GM18502 (cell line): ENCODE measurements at regions not wholly inside any gene's neighbourhood (a gene's known extent, or its start where the extent isn't known, plus 50 kb on each side); places are given as distances from the start of the nearest gene placed in this dataset.
"Not testable (repeated sequence)": the region's sequence is repeated elsewhere in the genome, so short reads cannot be mapped to it uniquely, and the experiment has no call there.

ENCODE experiments used
- ATAC-seq: cut with Tn5 transposase; IDR thresholded peaks from one replicate; pipeline ENCODE4 v1.9.1; 2021; ENCODE audit warnings: mild to moderate bottlenecking; ENCODE audit not compliant: unreplicated experiment, poor library complexity

- ATAC-seq, result not testable (repeated sequence)
Observed at GRCh38 chr6:58059701-58060100, 742.3 kb downstream of the PRIM2 start.

DNA sequence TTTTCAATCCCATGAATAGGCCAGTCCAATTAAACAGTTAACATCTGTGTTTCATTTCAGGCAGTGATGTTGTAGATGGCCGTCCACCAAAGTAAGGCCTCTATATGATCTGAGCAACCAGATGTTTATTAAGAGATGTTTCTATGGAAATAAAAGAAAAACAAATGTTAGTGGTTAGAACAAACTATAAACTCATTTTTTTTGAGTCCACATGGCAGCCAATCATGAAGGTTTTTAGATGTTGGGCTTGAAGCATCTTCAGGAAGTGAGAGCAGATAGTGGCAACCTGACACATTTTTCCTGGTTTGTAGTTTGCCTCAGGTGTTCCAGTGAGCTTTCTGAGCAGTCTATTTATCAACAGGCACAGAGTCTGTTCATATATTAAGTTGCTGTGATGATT, 746.1 kb downstream of the PRIM2 start:
- not testable (repeated sequence) for ATAC-seq

DNA sequence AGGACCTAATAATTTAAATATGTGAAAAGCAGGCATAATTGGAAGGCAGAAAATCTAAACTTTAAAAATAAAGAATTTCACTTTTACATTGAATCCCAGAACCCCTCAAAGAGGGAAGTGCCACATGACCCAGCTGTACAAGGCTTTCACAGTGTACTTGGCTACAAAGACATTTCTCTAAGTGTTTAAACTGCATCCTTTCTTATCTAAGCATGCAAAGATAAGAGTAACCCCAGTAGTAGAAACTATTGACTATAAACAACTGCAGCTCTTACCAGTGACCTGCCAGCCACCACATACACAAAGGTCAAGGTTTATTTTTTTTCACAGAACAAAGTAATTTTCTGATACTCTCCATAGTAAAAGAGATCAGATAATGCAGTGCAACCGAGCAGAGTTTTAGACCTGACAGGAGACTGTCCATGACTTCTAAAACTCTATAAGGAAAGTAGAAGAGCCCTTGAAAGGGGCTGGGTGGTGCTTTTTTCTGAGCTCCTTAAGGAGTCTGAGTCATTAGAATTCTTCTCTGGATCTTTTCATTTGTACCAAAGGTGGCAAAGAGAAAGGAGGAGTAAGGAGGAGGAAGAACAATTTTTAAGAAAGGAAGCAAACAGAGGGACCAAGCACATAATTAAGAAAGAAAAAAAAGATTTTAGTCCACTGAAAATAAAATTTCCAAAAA, 750.6 kb downstream of the PRIM2 start:
- ATAC-seq, result not testable (repeated sequence)

GRCh38 chr6:58073263-58073662, 755.8 kb downstream of the PRIM2 start:
- ATAC-seq, result no peak

GRCh38 chr6:58090067-58090466, 772.6 kb downstream of the PRIM2 start:
- not testable (repeated sequence) for ATAC-seq

- ATAC-seq, result not testable (repeated sequence)
Observed at GRCh38 chr6:58097251-58097650, 779.8 kb downstream of the PRIM2 start.

GRCh38 chr6:58113960-58114359, 796.5 kb downstream of the PRIM2 start:
- ATAC-seq, result no peak

DNA sequence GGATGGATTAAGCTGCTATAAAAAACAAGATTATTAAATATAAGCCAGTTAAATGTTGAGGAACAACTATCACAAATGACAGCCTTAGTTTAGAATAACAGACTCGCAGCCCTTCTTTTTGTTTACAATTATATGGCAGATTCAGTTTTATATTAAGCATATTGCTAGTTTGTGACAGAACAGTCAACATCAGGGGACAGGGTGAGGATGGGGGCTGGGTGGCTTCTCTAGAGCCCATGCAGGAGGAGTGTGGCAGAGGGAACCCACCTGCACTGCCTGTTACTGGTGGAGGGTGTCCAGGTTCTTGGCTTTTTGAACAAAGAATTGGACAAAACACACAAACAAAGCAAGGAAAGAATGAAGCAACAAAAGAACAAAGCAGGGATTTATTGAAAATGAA, 799.7 kb downstream of the PRIM2 start:
- not testable (repeated sequence) for ATAC-seq

GRCh38 chr6:58121616-58122015, 804.2 kb downstream of the PRIM2 start:
- not testable (repeated sequence) for ATAC-seq

DNA sequence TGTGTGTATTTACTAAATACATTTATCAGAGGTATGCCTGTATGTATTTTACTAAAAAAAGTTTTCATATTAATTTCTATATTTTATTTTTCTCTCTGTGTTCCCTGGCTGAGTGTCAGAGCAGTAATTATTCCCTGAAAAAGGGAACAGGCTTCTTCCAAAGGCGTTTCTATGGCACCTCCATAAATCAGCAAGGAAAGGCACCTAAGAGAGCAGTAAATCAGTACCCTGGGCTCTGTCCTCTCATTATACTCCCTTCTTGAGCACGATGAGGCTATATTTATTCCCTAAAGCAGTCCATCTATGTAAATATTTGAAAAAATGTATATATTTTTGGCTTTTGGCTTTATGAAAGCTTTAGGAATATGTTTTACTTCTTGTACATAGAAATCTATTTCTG, 806.3 kb downstream of the PRIM2 start:
- ATAC-seq, result not testable (repeated sequence)

- not testable (repeated sequence) for ATAC-seq
Observed at GRCh38 chr6:58128549-58128948, 811.1 kb downstream of the PRIM2 start.

- not testable (repeated sequence) for ATAC-seq
Observed at GRCh38 chr6:58129098-58129497, 811.7 kb downstream of the PRIM2 start.

- ATAC-seq, result not testable (repeated sequence)
Observed at GRCh38 chr6:58139746-58140145, 822.3 kb downstream of the PRIM2 start.

DNA sequence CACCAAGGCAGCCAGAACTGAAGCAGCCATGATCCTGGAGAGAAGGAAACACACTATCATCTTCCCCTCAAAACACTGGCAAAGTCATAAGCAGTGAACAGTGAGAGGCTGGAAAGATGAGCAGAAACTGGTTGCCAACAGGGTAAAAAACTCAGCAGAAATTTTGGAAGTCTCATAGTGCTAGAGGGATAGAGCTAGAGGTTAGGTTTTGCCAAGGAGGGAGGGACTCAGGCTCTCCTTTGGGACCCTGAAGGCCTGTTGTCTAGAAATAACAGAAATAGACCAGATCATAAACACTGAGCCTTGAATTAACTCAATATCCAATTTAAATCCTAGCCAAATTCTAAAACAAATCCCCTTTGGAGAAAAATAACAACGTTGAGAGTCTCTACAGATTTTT, 853.6 kb downstream of the PRIM2 start:
- not testable (repeated sequence) for ATAC-seq

DNA sequence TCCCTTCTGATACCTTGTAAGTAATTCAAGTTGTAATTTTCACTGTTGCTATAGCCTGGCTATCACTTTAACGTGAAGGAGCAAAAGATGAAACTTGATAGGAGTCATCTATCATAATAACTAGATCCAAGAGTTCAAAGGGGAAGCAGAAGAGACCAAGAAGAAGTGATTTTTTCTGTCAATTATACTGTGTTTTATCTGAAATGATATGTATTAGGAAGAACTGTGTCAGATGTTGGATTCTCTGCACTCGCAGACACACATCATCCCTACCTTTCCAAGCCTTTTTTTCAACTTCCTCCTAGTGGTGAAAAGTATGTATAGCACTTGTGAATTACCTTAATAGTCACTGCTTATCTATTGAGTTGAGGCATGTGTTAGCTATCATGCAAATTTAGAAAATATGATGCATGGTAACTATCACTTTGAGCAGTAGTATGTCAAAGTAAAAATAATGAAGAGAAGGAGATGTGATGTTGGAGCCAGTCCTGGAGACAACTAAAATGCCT, 864.2 kb downstream of the PRIM2 start:
- ATAC-seq, result peak; percentile 65

DNA sequence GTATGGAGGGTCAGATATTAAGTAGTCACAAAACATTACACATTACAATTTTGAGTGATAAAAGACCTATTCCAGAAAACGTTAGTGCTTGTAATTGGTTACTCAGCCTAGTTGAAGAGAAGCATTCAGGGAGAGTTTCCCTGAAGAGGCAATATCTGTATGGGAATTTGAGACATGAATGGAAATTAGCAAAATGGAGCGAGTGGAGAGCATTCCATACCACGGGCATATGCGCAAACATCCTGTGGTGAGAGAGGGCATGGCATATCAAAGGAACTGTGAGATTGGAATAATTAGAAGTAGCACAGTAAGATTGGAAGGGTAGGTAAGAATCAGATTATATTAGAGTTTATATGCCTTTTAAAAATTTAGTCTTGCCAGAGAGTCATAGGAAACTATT, 867.9 kb downstream of the PRIM2 start:
- ATAC-seq, result not testable (repeated sequence)

DNA sequence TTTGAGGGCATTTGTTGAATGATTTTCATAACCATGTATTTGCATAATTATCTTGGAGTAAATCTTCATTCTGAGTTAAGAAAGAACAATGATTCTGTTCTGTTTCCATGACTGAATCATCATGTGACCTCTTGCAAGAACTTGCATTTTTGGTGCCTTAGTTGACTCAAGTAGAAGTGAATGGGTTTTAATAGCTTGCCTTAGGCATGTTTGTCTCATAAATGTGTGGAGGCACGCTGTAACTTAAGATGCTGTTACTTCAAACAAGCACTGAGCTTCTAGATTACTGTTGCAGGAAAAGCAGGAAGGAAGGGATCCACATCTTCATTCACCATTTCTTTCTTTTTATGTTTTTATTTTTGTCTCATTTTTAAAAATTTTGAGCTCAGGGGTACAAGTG, 875.8 kb downstream of the PRIM2 start:
- ATAC-seq, result not testable (repeated sequence)

DNA sequence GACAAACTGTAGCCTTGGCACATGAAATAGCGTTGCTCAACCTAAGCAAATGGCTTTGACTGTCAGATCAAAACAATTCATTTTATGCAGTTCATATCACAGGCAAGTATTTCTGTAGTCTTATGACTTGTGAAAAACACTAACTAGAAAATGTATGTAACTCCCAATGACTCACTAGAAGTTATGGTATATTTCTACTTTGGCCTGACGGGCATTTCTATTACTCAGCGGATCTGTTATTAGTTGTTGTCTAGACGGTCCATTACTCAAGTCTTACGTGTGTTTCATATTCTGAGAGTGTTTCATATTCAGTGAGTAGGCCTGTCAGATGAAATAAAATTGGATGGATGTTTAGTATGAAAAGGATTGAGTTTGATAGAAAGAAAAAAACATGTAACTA, 880.9 kb downstream of the PRIM2 start:
- no peak for ATAC-seq

DNA sequence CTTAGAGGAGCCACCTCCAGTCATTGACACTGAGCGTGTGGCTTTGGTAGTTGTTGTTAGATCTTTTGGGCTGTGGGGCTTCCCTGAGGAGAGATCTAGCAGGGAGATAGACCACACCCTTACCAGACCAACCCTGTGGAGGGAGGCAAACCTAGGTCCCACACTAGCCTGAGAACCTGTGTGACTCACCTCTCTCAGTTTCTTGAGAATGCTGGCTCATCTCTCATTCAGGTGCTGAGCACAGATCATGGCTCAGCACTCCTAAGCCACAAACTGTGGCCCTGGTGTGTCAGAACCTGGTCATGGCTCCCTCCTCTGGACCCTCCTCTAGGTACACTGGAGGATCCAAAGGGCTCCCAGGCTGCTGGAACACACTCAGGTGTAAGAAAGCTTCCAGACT, 919.7 kb downstream of the PRIM2 start:
- not testable (repeated sequence) for ATAC-seq

- ATAC-seq, result not testable (repeated sequence)
Observed at GRCh38 chr6:58238421-58238820, 921.0 kb downstream of the PRIM2 start.

DNA sequence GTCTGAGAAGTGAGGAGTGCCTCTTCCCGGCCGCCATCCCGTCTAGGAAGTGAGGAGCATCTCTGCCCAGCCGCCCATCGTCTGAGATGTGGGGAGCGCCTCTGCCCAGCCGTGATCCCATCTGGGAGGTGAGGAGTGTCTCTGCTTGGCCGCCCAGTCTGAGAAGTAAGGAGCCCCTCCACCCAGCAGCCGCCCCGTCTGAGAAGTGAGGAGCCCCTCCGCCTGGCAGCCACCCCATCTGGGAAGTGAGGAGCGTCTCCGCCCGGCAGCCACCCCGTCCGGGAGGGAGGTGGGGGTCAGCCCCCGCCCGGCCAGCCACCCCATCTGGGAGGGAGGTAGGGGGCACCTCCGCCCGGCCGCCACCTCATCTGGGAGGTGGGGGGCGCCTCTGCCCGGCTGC, 940.2 kb downstream of the PRIM2 start:
- not testable (repeated sequence) for ATAC-seq

DNA sequence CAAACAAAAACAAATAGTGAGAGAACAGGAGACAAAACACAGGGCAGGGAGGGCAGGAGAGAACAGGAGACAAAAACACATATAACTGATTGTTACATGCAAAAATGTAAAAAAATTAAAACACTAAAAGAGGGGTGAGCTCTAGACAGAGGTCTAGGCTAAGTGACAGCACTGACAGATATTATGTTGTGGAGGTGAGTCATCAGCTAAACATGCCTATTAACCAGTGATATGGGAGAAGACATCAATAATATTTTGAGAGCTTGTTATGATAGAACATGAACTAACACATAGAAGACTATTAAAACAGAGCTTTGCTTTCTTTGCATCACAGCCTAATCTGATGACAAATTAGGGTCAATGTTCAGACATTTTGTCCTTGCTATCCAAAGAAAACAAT, 972.7 kb downstream of the PRIM2 start:
- ATAC-seq, result no peak
